Renal cortical epithelial cell (primary cell): ENCODE measurements at regions not wholly inside any gene's neighbourhood (a gene's known extent, or its start where the extent isn't known, plus 50 kb on each side); places are given as distances from the start of the nearest gene placed in this dataset.
"Not testable (repeated sequence)": the region's sequence is repeated elsewhere in the genome, so short reads cannot be mapped to it uniquely, and the experiment has no call there.

Experiments used
- DNase-seq: peaks from one replicate; pipeline ENCODE4 v3.0.0-alpha.2; 2011; ENCODE audit warnings: low read depth

- DNase-seq: no peak
These were observed 148.8 kb upstream of the SGO1 start for GRCh38 chr3:20334842-20335241.

GRCh38 chr3:20327889-20328288 is 141.9 kb upstream of the SGO1 start:
- no peak for DNase-seq

GRCh38 chr3:20326541-20326940 is 140.5 kb upstream of the SGO1 start:
- DNase-seq: peak; percentile 44

GRCh38 chr3:20325563-20325962 is 139.6 kb upstream of the SGO1 start:
- no peak for DNase-seq

- DNase-seq: peak; percentile 40
These were observed 138.9 kb upstream of the SGO1 start for GRCh38 chr3:20324664-20325478.

GRCh38 chr3:20323307-20323927 is 137.4 kb upstream of the SGO1 start:
- no peak for DNase-seq

GRCh38 chr3:20322085-20322484 is 136.1 kb upstream of the SGO1 start:
- no peak for DNase-seq

- DNase-seq: no peak
These were observed 135.5 kb upstream of the SGO1 start for GRCh38 chr3:20321391-20322047.

- DNase-seq: no peak
These were observed 134.5 kb upstream of the SGO1 start for GRCh38 chr3:20320489-20320888.

GRCh38 chr3:20319551-20319950 is 133.5 kb upstream of the SGO1 start:
- DNase-seq: no peak

GRCh38 chr3:20317616-20318015 is 131.6 kb upstream of the SGO1 start:
- DNase-seq: no peak

- DNase-seq: peak; percentile 75
These were observed 130.2 kb upstream of the SGO1 start for GRCh38 chr3:20316238-20316637.

- no peak for DNase-seq
These were observed 124.6 kb upstream of the SGO1 start for GRCh38 chr3:20310629-20311028.

GRCh38 chr3:20307383-20307782 is 121.4 kb upstream of the SGO1 start:
- DNase-seq: no peak

- DNase-seq: no peak
These were observed 119.6 kb upstream of the SGO1 start for GRCh38 chr3:20305647-20306046.

GRCh38 chr3:20302766-20303165 is 116.8 kb upstream of the SGO1 start:
- DNase-seq: no peak

- DNase-seq: no peak
These were observed 102.0 kb upstream of the SGO1 start for GRCh38 chr3:20288050-20288449.

GRCh38 chr3:20280257-20280656 is 94.3 kb upstream of the SGO1 start:
- no peak for DNase-seq

GRCh38 chr3:20265977-20266376 is 80.0 kb upstream of the SGO1 start:
- DNase-seq: not testable (repeated sequence)

GRCh38 chr3:20264900-20265567 is 79.0 kb upstream of the SGO1 start:
- DNase-seq: no peak

GRCh38 chr3:20258371-20258770 is 72.4 kb upstream of the SGO1 start:
- DNase-seq: no peak

- peak; percentile 8 for DNase-seq
These were observed 70.1 kb upstream of the SGO1 start for GRCh38 chr3:20256144-20256543.
